Body of pancreas (tissue), 4 donors: ENCODE measurements at regions not wholly inside any gene's neighbourhood (a gene's known extent, or its start where the extent isn't known, plus 50 kb on each side); places are given as distances from the start of the nearest gene placed in this dataset.

Experiments used
- ATAC-seq: fragments of 150-250 bp; one replicate; pipeline ENCODE4 v1.9.1; 2016
- DNase-seq, 4 donors: peaks; one replicate each; pipeline ENCODE4 v3.0.0-alpha.2; 2019
- H3K27ac ChIP-seq, 4 donors: fragments of 200-600 bp; sonication (generic); 1 replicate in 3 of 4; 2 replicates in 1 of 4; pipeline versions ENCODE4 v1.5.1 to v1.6.1; 2016 to 2019; ENCODE audit warnings: mild to moderate bottlenecking in 1 of 4, mixed read lengths in 1 of 4, moderate library complexity in 1 of 4
- H3K27me3 ChIP-seq, 2 donors: fragments of 200-600 bp; sonication (generic); one replicate each; pipeline ENCODE4 v1.6.0; 2016; ENCODE audit warnings: mild to moderate bottlenecking in 1 of 2
- H3K36me3 ChIP-seq, 2 donors: fragments of 200-600 bp; sonication (generic); replicated peaks in 1 of 2; 2 replicates each; pipeline ENCODE4 v1.5.1; 2016; ENCODE audit warnings: low read depth in 2 of 2; ENCODE audit not compliant: insufficient read depth in 1 of 2
- H3K4me1 ChIP-seq: fragments of 200-600 bp; sonication (generic); one replicate; pipeline ENCODE4 v1.6.0; 2016
- H3K4me3 ChIP-seq, 2 donors: fragments of 200-600 bp; sonication (generic); 1 replicate in 1 of 2; 2 replicates in 1 of 2; pipeline ENCODE4 v1.5.1; 2016 to 2019
- H3K9me3 ChIP-seq, 3 donors: fragments of 200-600 bp; sonication (generic); 1 replicate in 2 of 3; 2 replicates in 1 of 3; pipeline ENCODE4 v1.5.1; 2016
- POLR2A ChIP-seq, 3 donors: fragments of 450-650 bp; IDR thresholded peaks; one replicate each; pipeline ENCODE4 v1.6.1; 2016; ENCODE audit warnings: antibody characterized with exemption in 3 of 3, mild to moderate bottlenecking in 2 of 3
- WGBS, 2 donors: methylation state at CpG; one replicate each; pipeline ENCODE4 v1.1.5; 2017; 5-methylcytosine and 5-hydroxymethylcytosine counted together
- intact Hi-C: fragments of 100-400 bp; cut with DNase I; formaldehyde crosslinking; loops from one replicate; pipeline ENCODE4 v1.15.1; 2023
- TF ChIP-seq, protein P1 (sequence below), 7 experiments: fragments of 450-650 bp in 4 of 7; fragments of 200-600 bp in 3 of 7; sonication (generic) in 3 of 7; IDR thresholded peaks; one replicate each; pipeline ENCODE4 v1.5.1; 2016 to 2019; ENCODE audit warnings: antibody characterized with exemption in 7 of 7

DNA sequence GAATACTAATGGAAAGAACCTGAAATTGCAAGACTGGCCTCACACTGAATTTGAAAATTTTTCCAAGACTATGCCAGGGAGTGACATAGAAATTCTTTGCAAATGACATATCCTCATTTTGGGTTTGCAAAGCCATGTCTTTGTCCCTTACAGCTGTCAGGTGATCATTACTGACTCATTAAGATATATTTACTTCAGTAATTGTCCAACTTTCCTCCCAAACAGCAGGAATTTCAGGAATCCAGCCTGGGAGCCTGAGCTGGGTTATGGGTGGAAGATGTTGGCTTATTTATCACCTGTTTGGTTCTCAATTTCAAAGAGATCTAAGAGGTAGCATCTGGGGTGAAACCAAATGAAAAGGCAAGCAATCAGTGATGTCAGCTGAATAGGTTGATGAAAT is 111.6 kb upstream of the ACP3 start:
- Histone ChIP-seq H3K4me1 (peaks cover 3% of the 10 kb centered on the region), H3K9me3 (no peaks in the 10 kb centered on the region), H3K27me3 (no peaks in the 10 kb centered on the region), H3K4me3 (no peak overlapping the region), H3K27ac (no peak overlapping the region), H3K36me3 (no peaks in the 10 kb centered on the region)
- ATAC-seq, result no peak
- TF ChIP-seq POLR2A (IDR thresholded peaks at IDR 0.05), result no peak
- DNase-seq, result no peak
- intact Hi-C loops, result no loop called here

DNA sequence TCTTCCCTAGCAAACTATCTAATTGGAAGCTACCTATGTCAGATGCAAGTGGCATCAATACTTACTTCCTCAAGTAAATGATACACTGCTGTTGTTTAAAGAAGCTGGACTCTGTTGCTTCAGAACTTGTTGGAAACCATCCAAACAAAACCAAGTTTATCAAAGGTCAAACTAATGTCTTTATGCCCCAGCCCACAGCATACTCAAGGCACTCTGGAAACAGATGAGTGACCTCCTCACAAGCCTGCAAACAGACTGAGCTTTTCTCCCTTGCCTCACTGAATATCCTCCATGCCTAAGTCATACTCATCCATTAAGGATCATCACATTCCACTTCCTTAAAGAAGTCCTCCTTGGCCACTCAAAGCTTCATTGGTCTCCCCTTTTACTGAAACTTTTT is 107.4 kb upstream of the ACP3 start:
- no peak overlapping the region for H3K4me3 ChIP-seq
- H3K9me3 ChIP-seq, result no peaks in the 10 kb centered on the region
- no peaks in the 10 kb centered on the region for H3K27me3 ChIP-seq
- H3K4me1 ChIP-seq, result peaks cover 12% of the 10 kb centered on the region
- H3K36me3 ChIP-seq, result no peaks in the 10 kb centered on the region
- no peak overlapping the region for H3K27ac ChIP-seq
- ATAC-seq, result no peak
- TF ChIP-seq, protein P1, sequence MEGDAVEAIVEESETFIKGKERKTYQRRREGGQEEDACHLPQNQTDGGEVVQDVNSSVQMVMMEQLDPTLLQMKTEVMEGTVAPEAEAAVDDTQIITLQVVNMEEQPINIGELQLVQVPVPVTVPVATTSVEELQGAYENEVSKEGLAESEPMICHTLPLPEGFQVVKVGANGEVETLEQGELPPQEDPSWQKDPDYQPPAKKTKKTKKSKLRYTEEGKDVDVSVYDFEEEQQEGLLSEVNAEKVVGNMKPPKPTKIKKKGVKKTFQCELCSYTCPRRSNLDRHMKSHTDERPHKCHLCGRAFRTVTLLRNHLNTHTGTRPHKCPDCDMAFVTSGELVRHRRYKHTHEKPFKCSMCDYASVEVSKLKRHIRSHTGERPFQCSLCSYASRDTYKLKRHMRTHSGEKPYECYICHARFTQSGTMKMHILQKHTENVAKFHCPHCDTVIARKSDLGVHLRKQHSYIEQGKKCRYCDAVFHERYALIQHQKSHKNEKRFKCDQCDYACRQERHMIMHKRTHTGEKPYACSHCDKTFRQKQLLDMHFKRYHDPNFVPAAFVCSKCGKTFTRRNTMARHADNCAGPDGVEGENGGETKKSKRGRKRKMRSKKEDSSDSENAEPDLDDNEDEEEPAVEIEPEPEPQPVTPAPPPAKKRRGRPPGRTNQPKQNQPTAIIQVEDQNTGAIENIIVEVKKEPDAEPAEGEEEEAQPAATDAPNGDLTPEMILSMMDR (IDR thresholded peaks at IDR 0.05), result no peak
- TF ChIP-seq POLR2A (IDR thresholded peaks at IDR 0.05), result no peak
- intact Hi-C loops, result no loop called here
- DNase-seq, result no peak

DNA sequence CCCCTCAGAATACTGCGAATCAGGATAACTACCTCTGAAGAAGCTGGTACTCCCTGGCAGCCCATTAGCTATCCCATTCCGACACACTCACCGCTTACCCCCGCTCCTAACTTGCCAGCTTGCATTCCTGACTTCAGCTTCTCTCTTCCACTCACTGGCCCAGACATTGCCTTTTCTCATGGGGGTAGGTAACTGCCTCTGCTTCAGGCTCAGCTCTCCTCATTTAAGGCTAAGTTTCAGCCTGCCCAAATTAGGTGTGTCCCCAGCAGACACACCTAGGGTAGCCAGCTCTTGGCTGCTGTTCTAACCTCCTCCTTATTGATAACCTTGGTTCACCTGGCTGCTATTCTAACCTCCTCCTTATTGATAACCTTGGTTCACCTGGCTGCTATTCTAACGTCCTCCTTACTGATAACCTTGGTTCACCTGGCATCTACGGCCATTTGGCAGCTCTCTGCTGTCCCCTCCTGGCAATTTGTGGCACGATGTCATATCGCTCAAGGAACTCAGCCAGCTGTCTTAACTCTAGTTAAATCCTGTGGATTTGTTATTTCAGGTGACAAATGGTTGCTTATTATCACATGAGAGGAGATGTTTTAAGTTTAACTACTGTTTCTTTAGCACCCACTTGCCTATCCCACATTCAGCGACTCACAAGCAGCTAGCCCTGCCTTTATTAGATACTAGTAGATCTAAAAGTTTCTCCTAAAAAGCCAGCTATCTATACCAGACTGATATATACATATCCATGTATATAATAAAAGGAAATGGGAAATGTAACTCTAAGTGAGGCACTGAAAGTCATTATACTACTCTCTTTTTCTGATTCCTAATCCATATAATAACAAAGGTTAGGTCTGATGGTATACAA is 106.5 kb upstream of the ACP3 start:
- H3K27ac ChIP-seq, result no peak overlapping the region
- H3K27me3 ChIP-seq, result no peaks in the 10 kb centered on the region
- no peaks in the 10 kb centered on the region for H3K9me3 ChIP-seq
- H3K36me3 ChIP-seq, result no peaks in the 10 kb centered on the region
- TF ChIP-seq POLR2A (IDR thresholded peaks at IDR 0.05), result no peak
- TF ChIP-seq, protein P1 (IDR thresholded peaks at IDR 0.05), result peak; percentile 23 to 72 (median 57)
- no peak overlapping the region for H3K4me3 ChIP-seq
- WGBS, 2 donors, result 37 to 39% methylated on average over 9 of the region's 9 CpGs
- DNase-seq (peak; percentile 52 to 76 (median 56)), ATAC-seq (peak; percentile 85)
- intact Hi-C loops, result no loop called here
- peaks cover 12% of the 10 kb centered on the region for H3K4me1 ChIP-seq

DNA sequence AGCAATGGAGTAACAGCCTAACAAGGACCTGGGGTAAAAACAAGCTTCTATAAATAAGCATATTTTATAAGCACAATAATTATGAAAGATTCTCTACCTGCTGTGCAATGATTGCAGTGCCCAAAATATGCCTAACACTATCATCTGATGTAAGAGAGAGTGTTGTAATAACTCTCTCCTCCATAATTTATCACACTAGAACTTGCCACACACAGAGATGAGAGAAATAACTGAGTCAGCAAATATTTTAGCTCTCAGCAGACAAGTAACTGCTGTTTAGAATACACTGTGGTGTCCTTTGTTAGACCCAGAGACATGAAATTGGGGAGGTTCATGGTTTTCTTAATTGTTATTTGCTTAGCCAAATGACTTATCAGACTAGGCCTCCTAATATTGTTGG is 105.3 kb upstream of the ACP3 start:
- ATAC-seq, result no peak

DNA sequence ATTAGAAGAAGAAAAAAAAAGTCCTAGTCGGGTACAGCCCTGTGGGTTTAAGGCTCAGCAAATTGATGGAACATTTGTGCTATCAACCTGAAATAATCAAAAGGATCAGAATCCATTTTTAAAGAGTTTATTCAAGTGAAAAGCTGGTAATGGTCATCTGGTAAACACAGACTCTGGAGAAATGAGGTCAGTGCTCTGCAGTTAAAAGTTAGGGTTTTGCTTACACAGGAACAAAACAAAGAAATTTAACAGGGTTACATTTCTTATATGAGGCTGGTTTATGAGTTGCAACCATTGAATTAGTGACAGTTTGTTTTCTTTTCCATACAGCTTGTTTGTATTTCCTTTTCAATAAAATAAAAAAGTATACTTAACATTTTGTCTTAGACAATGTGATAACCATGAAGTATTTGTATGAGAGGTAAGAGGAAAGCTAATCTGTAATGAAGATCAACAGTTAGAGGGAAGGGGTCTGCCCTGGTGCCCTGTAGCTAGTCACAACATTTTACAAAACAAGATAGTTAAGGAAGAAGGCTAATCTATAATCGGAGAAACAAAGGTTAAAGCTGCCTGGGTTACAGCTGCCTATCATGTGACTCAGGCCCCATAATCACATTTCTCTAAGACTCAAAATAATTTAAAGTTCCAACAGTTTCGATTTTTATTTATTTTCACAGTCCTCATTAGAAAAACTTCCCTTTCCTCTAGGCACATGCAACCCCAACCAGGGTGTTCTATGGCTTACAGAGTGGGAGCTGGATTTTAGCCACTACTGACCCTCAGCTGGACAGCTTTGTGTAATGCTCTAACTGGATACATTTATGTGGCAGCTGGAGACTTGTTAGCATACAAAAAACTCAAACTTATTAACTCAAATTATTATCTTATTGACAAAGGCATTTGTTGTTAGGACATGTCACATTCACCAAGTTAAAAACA is 98.1 kb upstream of the ACP3 start:
- intact Hi-C loops, result no loop called here
- no peak for DNase-seq
- peaks cover 9% of the 10 kb centered on the region for H3K4me1 ChIP-seq
- no peaks in the 10 kb centered on the region for H3K9me3 ChIP-seq
- H3K27ac ChIP-seq, result no peak overlapping the region
- ATAC-seq, result no peak
- TF ChIP-seq POLR2A (IDR thresholded peaks at IDR 0.05), result no peak
- TF ChIP-seq, protein P1 (IDR thresholded peaks at IDR 0.05), result no peak
- 48 to 50% methylated on average over 3 of the region's 3 CpGs for WGBS, 2 donors
- H3K4me3 ChIP-seq, result no peak overlapping the region
- H3K27me3 ChIP-seq, result no peaks in the 10 kb centered on the region
- H3K36me3 ChIP-seq, result no peaks in the 10 kb centered on the region

More for the DNA sequence above, 105.3 kb upstream of the ACP3 start:
- Histone ChIP-seq H3K27me3 (no peaks in the 10 kb centered on the region), H3K9me3 (no peaks in the 10 kb centered on the region), H3K27ac (no peak overlapping the region), H3K4me1 (peaks cover 12% of the 10 kb centered on the region), H3K36me3 (no peaks in the 10 kb centered on the region), H3K4me3 (no peak overlapping the region)
- intact Hi-C loops, result no loop called here
- TF ChIP-seq, protein P1 (IDR thresholded peaks at IDR 0.05), result no peak
- no peak for TF ChIP-seq POLR2A (IDR thresholded peaks at IDR 0.05)
- no peak for DNase-seq
